GM19035 (cell line): ENCODE measurements at regions not wholly inside any gene's neighbourhood (a gene's known extent, or its start where the extent isn't known, plus 50 kb on each side); places are given as distances from the start of the nearest gene placed in this dataset.
"Not testable (repeated sequence)": the region's sequence is repeated elsewhere in the genome, so short reads cannot be mapped to it uniquely, and the experiment has no call there.

Source experiments
- ATAC-seq: cut with Tn5 transposase; IDR thresholded peaks from one replicate; pipeline ENCODE4 v1.9.1; 2021; ENCODE audit not compliant: unreplicated experiment

DNA sequence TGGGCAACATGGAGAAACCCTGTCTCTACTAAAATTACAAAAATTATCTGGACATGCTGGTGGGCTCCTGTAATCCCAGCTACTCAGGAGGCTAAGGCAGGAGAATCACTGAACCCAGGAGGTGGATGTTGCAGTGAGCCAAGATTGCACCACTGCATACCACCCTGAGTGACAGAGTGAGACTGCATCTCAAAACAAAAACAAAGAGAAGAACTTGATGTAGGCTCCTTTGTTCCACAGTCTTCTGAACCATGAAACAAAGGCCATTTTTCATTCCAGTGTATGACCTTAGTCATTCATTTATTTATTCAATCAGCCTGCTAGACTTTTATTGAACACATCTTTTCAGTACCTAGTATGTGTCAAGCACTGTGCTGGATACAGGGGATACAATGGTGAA is 369.6 kb downstream of the FAT3 start:
- no peak for ATAC-seq

GRCh38 chr11:92595052-92595451 is 370.4 kb downstream of the FAT3 start:
- no peak for ATAC-seq

DNA sequence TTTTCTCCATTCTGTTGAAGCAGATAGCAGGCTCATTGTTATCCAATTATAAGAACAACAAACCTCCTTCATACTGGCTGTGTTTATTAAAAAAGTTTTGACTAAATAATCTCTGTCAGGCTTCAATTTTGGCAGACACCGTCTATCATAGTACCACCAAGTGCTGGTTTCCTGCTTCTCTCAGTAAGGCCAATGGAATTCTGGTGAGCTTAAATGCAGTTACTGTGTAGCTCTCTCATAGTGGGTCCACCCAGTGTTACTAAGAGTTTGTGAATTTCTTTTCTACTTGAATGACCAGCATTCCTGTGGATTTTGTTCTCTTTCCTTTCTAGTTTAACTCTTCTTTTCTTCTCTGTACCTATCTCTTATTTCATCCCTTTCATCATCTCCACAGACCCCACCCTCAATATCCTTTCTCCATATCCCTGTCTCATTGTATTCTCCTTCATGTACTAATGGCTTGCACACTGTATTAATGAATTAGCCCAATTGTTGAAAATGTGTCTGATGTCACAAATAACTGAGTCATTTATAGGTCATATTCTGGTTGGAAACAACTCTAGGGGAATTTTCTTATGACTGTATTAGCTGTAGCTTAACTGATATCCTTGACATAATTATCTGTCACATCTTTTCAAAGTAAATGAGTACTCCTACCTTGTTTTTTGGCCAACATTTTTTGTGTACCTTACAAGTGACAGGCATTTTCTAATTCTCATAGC is 372.1 kb downstream of the FAT3 start:
- ATAC-seq: no peak

- no peak for ATAC-seq
These were observed 368.4 kb upstream of the MTNR1B start for GRCh38 chr11:92601048-92601447.

- no peak for ATAC-seq
These were observed 363.8 kb upstream of the MTNR1B start for GRCh38 chr11:92605667-92606066.

DNA sequence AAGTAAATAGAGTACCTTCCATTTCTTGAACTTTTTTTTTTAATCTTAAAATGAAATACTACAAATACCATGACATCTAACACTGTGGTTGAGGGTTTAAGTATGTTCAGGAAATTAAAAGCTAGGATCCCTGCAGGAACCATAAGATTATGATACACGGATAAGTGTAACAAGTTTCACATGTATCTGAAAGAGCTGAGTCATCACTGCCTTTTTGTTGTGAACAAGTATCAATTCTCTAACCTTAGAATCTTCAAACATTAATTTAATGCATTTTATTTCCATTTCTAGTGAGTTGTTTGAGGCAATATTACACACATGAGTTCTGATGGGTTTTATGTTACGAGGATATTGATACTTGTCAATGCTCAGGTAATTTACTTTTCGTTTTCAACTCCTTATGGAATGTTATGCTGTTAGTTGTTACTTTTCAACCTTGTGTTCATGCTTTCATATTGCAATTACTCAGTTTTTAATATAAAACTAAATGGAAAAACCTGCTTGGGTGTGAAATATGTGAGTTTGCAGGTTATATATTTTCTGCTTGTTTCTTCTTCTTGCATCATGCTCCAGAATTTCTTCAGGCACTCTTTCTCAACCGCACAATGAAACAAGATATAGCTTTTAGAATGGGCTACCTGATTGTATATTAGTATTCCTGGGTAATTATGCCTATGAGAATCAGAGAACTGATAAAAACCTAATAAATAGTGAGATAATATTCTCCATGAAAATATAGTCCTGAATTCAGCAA is 361.3 kb upstream of the MTNR1B start:
- no peak for ATAC-seq

DNA sequence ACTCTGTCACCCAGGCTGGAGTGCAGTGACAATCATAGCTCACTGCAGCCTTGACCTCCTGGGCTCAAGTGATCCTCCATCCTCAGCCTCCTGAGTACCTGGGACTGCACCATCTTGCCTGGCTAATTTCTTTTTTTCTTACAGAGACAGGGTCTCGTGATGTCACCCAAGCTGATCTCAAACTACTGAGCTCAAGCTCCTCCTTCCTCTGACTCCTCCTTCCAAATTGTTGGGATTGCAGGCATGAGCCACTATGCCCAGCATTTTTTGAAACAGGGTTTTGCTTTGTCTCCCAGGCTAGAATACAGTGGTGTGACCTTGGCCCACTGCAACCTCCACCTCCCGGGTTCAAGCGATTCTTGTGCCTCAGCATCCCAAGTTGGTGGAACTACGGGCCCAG is 358.3 kb upstream of the MTNR1B start:
- no peak for ATAC-seq

DNA sequence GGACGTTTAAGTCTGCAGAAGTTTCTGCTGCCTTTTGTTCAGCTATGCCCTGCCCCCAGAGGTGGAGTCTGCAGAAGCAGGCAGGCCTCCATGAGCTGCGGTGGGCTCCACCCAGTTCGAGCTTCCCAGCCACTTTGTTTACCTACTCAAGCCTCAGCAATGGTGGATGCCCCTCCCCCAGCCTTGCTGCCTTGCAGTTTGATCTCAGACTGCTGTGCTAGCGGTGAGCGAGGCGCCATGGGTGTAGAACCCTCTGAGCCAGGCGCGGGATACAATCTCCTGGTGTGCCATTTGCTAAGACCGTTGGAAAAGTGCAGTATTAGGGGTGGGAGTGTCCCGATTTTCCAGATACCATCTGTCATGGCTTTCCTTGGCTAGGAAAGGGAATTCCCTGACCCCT is 351.4 kb upstream of the MTNR1B start:
- ATAC-seq: not testable (repeated sequence)

DNA sequence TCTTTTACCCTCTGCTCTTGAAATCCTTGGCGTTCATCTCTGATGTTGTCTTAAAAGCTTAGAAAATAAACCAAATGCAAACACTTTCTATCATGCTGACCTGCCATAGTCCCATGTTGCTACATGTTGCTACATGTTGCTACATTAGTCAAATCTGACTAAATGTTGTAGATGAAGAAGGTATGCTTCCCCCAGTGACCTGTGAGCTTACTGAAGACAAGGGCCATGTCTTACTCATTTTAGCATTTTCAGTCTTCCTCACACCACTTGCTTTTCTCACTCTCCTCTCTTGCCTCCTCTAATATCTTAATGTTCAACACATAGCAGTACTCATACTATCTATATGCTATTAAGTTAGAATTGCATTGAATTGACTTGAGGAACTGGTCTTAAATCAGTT is 346.4 kb upstream of the MTNR1B start:
- no peak for ATAC-seq

DNA sequence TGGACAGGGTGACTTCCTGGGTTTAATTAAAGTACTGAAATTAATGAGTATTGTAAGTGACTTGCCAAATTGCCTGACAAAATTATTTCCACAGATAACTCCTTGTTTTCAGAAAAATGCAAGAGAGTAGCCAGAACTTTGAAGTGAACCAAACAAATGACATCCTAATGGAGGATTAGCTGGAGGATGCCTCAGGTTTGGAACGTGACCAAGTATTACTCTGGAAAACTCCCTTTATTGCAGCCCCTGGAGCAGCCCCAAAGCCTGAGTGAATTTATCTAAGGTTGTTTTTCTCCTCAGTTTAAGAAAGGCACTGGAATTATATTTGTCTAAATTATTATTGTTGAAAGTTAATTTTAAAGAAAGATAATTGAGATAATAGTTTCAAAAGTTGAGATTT is 343.6 kb upstream of the MTNR1B start:
- no peak for ATAC-seq

DNA sequence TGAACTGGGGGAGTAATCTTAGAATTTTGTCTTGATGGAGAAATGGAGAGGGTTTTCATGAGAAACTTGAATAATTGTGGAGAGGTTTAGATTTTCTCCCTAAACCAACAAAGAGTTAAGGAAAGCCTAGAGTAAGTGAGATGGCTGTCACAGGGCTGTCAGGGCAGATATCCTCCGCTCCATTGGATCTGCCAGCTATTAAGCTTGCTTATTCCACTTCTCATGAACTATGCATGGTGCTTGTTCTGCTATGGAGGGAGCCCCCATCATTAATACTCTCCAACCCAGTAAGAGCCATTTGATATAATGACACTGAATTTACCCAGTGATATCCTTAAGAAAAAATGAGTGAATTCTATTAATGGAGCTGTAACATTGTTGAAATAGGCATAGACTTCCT is 342.8 kb upstream of the MTNR1B start:
- no peak for ATAC-seq

- no peak for ATAC-seq
These were observed 341.7 kb upstream of the MTNR1B start for GRCh38 chr11:92627615-92628256.

DNA sequence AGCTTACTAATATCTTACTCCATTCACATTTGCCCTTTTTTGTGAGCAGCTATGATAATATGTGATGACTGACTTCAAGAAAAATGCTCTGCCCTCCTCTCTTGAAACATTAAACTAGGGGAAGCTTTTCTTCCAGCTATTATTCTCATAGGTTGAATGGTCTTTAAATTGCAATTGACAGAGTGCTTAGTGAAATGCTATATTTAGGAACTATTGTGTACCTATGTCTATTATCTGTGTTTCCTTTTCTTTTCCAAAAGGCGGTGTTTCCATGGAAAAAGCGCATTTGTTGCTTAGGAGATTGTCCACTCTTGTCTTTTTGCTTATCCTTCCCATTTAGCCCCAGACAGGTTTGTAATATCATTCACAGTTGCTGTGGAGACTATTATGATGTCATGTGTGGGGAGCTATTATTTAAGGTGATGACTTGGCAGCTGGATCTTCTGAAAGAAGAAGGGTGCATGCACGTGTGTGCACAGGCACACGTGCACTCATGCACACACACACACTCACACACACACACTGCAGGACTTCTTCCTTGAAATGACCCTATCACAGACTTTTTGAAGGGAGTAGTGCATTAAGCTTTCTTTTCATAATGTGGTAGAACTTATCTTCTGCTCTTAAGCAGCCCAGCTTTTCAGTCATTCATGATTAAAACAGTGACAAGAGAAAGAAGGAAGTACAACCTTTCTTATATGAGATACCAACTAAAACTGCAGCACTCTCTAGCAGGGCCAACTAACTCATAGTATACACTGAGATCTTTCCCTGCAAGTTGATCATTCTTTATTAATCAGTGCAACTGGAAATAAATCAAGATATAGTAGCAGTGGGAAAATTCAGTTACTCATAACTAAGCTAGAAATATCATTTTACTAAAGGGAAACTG is 340.8 kb upstream of the MTNR1B start:
- no peak for ATAC-seq

DNA sequence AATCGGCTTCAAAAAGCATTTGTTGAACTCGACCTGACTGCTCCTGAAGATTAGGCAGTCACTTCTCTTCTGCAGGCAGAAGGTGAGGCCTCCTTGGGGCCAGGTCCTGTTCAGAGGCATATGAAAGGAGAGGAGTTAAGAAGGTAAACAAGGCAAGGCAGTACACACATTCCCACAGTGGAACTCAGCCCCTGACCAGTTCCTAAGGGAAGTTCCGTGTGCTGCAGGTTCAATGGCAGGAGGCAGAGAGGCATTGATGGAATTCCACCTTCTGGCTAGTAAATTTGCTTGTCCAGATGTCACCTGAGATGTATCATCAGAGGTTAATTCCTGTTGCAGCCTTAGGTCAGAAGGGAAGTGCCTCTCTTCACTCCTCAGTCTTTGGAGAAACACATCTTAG is 337.0 kb upstream of the MTNR1B start:
- ATAC-seq: no peak

GRCh38 chr11:92633820-92634219 is 335.6 kb upstream of the MTNR1B start:
- no peak for ATAC-seq

- no peak for ATAC-seq
These were observed 332.8 kb upstream of the MTNR1B start for GRCh38 chr11:92636543-92637188.

- ATAC-seq: no peak
These were observed 330.8 kb upstream of the MTNR1B start for GRCh38 chr11:92638678-92639077.

GRCh38 chr11:92642177-92642931 is 327.1 kb upstream of the MTNR1B start:
- ATAC-seq: no peak

- no peak for ATAC-seq
These were observed 325.6 kb upstream of the MTNR1B start for GRCh38 chr11:92643827-92644226.
